ENCODE measurements at regions not wholly inside any gene's neighbourhood (a gene's known extent, or its start where the extent isn't known, plus 50 kb on each side); places are given as distances from the start of the nearest gene placed in this dataset.

DNA sequence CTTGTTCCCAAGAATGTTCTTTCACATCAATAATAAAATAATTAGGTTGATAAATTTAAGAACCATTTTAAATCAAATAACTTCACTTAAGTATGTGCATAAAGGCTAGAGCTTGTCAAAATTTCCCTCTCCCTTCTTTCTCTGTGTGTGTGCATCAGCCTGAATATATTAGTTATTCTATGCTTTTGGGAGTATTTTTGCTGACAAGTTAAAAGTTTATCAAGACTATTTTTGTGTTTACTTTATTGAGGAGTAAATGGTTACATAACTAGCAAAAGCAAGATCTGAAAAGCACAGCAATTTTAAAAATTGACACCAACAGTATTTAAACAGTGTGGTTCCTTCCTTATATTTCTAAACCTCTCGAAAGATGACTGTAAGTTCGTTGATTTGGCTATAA, 261.7 kb downstream of the ISL1 start:
- Histone ChIP-seq H3K36me3 (ENCODE audit: control insufficient read depth, insufficient read depth, low read length) (no peaks in the 10 kb centered on the region), H3K27me3 (ENCODE audit: control insufficient read depth, insufficient read depth, low read length) (no peaks in the 10 kb centered on the region), H3K4me3 (ENCODE audit: low read depth, low read length) (no peak overlapping the region)
- CTCF ChIA-PET, result no interaction called here
- no peak for DNase-seq (ENCODE audit: low read depth)
- TF ChIP-seq, protein P1, sequence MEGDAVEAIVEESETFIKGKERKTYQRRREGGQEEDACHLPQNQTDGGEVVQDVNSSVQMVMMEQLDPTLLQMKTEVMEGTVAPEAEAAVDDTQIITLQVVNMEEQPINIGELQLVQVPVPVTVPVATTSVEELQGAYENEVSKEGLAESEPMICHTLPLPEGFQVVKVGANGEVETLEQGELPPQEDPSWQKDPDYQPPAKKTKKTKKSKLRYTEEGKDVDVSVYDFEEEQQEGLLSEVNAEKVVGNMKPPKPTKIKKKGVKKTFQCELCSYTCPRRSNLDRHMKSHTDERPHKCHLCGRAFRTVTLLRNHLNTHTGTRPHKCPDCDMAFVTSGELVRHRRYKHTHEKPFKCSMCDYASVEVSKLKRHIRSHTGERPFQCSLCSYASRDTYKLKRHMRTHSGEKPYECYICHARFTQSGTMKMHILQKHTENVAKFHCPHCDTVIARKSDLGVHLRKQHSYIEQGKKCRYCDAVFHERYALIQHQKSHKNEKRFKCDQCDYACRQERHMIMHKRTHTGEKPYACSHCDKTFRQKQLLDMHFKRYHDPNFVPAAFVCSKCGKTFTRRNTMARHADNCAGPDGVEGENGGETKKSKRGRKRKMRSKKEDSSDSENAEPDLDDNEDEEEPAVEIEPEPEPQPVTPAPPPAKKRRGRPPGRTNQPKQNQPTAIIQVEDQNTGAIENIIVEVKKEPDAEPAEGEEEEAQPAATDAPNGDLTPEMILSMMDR (IDR thresholded peaks at IDR 0.05; ENCODE audit: insufficient read depth, low read depth, low read length), result no peak
- POLR2A ChIA-PET, result no interaction called here

DNA sequence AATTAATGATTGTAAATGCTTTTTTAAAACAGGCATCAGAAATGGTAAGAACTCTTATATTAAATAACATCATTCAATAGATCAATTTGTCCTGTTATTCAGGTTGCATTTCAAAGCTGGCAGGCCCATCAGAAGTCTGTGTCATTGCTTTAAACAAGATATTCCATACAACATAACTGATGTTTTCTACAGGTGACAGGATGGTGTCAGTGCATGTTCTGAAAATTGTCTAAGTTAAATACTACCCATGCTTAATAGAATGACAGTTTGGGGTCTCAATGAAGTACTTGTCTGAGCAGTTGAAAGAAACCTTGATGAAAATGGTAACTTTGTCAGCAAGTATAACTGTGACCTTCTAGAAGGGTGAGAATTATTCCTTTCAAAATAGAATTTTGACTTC, 263.2 kb downstream of the ISL1 start:
- Histone ChIP-seq H3K36me3 (ENCODE audit: control insufficient read depth, insufficient read depth, low read length) (no peaks in the 10 kb centered on the region), H3K4me3 (ENCODE audit: low read depth, low read length) (no peak overlapping the region), H3K27me3 (ENCODE audit: control insufficient read depth, insufficient read depth, low read length) (no peaks in the 10 kb centered on the region)
- TF ChIP-seq, protein P1 (IDR thresholded peaks at IDR 0.05; ENCODE audit: insufficient read depth, low read depth, low read length), result no peak
- ChIA-PET POLR2A (no interaction called here), CTCF (no interaction called here)
- no peak for DNase-seq (ENCODE audit: low read depth)

DNA sequence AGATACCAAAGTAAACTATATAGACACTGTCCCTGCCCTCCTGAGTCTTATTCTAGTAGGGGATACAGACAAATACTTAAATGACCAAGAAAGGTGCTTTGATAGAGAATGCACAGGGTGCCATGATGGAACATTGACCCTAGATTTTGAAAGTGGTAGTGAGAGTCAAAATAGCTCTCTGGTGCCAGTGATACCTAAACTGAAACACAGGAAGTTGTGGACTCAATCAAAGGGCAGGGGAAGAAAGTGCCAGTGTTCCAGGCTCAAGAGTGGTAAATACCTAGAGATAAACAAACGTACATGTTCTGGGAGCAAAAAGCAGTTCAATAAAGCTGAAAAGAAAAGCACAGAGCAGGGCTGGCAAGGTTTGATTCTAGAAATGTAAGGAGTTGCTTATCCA, 267.6 kb downstream of the ISL1 start:
- Histone ChIP-seq H3K27me3 (ENCODE audit: control insufficient read depth, insufficient read depth, low read length) (no peaks in the 10 kb centered on the region), H3K4me3 (ENCODE audit: low read depth, low read length) (no peak overlapping the region), H3K36me3 (ENCODE audit: control insufficient read depth, insufficient read depth, low read length) (no peaks in the 10 kb centered on the region)
- ChIA-PET POLR2A (no interaction called here), CTCF (no interaction called here)
- no peak for DNase-seq (ENCODE audit: low read depth)
- TF ChIP-seq, protein P1 (IDR thresholded peaks at IDR 0.05; ENCODE audit: insufficient read depth, low read depth, low read length), result no peak

DNA sequence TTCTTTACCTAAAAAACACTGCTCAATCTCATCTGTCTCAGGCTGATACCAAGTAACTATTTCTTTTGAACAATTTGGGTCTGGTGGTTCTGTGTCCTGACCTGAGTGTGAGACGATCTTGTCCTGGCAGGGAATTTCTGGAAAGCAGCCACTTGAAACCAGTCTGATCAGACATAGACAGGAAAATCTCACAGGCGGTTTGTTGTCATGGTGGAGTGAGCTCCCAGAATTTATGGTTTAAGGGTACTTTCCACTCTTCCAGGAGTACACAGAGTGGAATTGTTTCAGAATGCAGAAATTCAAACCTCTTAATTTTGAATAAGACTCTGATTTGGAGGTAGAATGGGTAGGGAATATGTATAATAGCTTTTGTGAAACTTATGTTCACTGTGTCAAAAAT, 268.2 kb downstream of the ISL1 start:
- POLR2A ChIA-PET, result no interaction called here
- TF ChIP-seq, protein P1 (IDR thresholded peaks at IDR 0.05; ENCODE audit: insufficient read depth, low read depth, low read length), result no peak
- no peaks in the 10 kb centered on the region for H3K36me3 ChIP-seq (ENCODE audit: control insufficient read depth, insufficient read depth, low read length)
- DNase-seq (ENCODE audit: low read depth), result no peak
- no peaks in the 10 kb centered on the region for H3K27me3 ChIP-seq (ENCODE audit: control insufficient read depth, insufficient read depth, low read length)
- no peak overlapping the region for H3K4me3 ChIP-seq (ENCODE audit: low read depth, low read length)
- CTCF ChIA-PET, result no interaction called here

DNA sequence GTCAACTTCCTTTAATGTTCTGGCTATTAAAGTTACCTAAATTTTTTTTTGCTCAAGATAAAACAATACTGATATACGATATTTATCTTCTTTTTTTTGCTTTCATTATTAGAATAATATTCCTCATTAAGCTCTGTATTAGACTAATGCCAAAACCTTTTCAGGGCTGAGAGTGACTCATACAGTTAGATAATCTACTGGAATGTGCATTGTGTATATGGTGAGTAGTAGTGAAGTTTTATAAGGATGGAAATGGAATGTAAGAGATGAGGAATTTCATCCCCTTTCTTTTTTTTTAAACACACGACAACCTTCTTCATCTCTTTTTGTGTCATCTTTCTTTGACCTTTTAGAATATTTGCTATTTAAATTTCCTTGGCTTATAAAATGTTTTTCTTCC, 268.6 kb downstream of the ISL1 start:
- peak; percentile 29 for DNase-seq (ENCODE audit: low read depth)
- no peaks in the 10 kb centered on the region for H3K36me3 ChIP-seq (ENCODE audit: control insufficient read depth, insufficient read depth, low read length)
- no peaks in the 10 kb centered on the region for H3K27me3 ChIP-seq (ENCODE audit: control insufficient read depth, insufficient read depth, low read length)
- CTCF ChIA-PET, result no interaction called here
- H3K4me3 ChIP-seq (ENCODE audit: low read depth, low read length), result no peak overlapping the region
- POLR2A ChIA-PET, result no interaction called here
- TF ChIP-seq, protein P1 (IDR thresholded peaks at IDR 0.05; ENCODE audit: insufficient read depth, low read depth, low read length), result no peak
